Panc1 (cell line): ENCODE measurements at regions not wholly inside any gene's neighbourhood (a gene's known extent, or its start where the extent isn't known, plus 50 kb on each side); places are given as distances from the start of the nearest gene placed in this dataset.

Experiments
- ATAC-seq: fragments of 200-7000 bp; cut with Tn5 transposase; 2 replicates; pipeline ENCODE4 v1.9.1; 2020; ENCODE audit warnings: mild to moderate bottlenecking, moderate library complexity
- BruUV-seq: library from RNA; stranded (reverse); fragments of 400-500 nt; replicated peaks from 2 replicates; lab custom pipeline; 2021; lab: Mats Ljungman, UMichigan
- CTCF ChIA-PET: fragments of 300-600 bp; sonication (Branson Sonifier 250); formaldehyde crosslinking; loops from one replicate; lab custom pipeline; 2022; ENCODE audit warnings: antibody characterized with exemption; lab: Charles Lee
- POLR2A ChIA-PET: fragments of 300-600 bp; sonication (Branson Sonifier 250); formaldehyde crosslinking; loops from one replicate; lab custom pipeline; 2022; ENCODE audit warnings: antibody characterized with exemption; lab: Charles Lee
- DNase-seq: peaks from one replicate; pipeline ENCODE4 v3.0.0-alpha.2; 2010; ENCODE audit warnings: low read depth, low spot score
- H3K27ac ChIP-seq: 2 replicates; pipeline ENCODE4 v1.5.1; 2011; ENCODE audit warnings: mild to moderate bottlenecking, low read length, inconsistent platforms
- H3K27me3 ChIP-seq: fragments of 200-500 bp; sonication (Bioruptor generic); 2 replicates; pipeline ENCODE4 v1.6.0; 2014; ENCODE audit warnings: low read length, inconsistent platforms; ENCODE audit not compliant: control insufficient read depth, insufficient read depth
- H3K36me3 ChIP-seq: fragments of 200-500 bp; sonication (Bioruptor generic); 2 replicates; pipeline ENCODE4 v1.5.1; 2014; ENCODE audit warnings: inconsistent platforms, mild to moderate bottlenecking, low read length, moderate library complexity; ENCODE audit not compliant: control insufficient read depth, insufficient read depth
- H3K4me1 ChIP-seq: 2 replicates; pipeline ENCODE4 v1.5.1; 2011; ENCODE audit warnings: inconsistent platforms, mild to moderate bottlenecking, low read length, moderate library complexity; ENCODE audit not compliant: control insufficient read depth, insufficient read depth
- H3K4me3 ChIP-seq, 2 experiments: 2 replicates each; pipeline ENCODE4 v1.5.1; 2011 to 2012; ENCODE audit warnings: low read depth in 2 of 2, low read length in 2 of 2, mild to moderate bottlenecking in 2 of 2, inconsistent platforms in 1 of 2, moderate library complexity in 1 of 2
- H3K9me3 ChIP-seq: fragments of 200-500 bp; sonication (Bioruptor generic); 2 replicates; pipeline ENCODE4 v1.5.1; 2014; ENCODE audit warnings: low read depth, mild to moderate bottlenecking, inconsistent platforms, low read length, moderate library complexity; ENCODE audit not compliant: control insufficient read depth, insufficient read depth
- POLR2AphosphoS5 ChIP-seq: IDR thresholded peaks from 2 replicates; pipeline ENCODE4 v1.6.1; 2012; ENCODE audit warnings: mild to moderate bottlenecking, low read depth, low read length, moderate library complexity
- SIN3A ChIP-seq: IDR thresholded peaks from 2 replicates; pipeline ENCODE4 v1.6.1; 2012; ENCODE audit warnings: low read depth, mild to moderate bottlenecking, low read length, moderate library complexity, borderline replicate concordance; ENCODE audit not compliant: insufficient read depth
- TCF7L2 ChIP-seq: IDR thresholded peaks from 2 replicates; pipeline ENCODE4 v1.6.1; 2011; ENCODE audit warnings: mild to moderate bottlenecking, low read depth, low read length, inconsistent platforms
- in situ Hi-C: cut with HindIII; loops from 2 replicates; pipeline ENCODE4 v1.10.0; 2016; ENCODE audit warnings: low sequenced_read_pairs, low pct_unique_long_range_greater_than_20kb
- intact Hi-C: fragments of 100-400 bp; cut with micrococcal nuclease; formaldehyde crosslinking; loops from one replicate; pipeline ENCODE4 v1.10.0; 2022; ENCODE audit not compliant: unreplicated experiment
- TF ChIP-seq, protein P1 (sequence below): fragments of 450-650 bp; IDR thresholded peaks from 2 replicates; pipeline ENCODE4 v1.5.1; 2017; ENCODE audit warnings: mild to moderate bottlenecking
- TF ChIP-seq, protein P2 (sequence below), 2 experiments: IDR thresholded peaks; 2 replicates each; pipeline ENCODE4 v1.6.1; 2011 to 2012; ENCODE audit warnings: low read depth in 2 of 2, control low read depth in 1 of 2, low read length in 1 of 2, mild to moderate bottlenecking in 1 of 2, moderate library complexity in 1 of 2; ENCODE audit not compliant: insufficient read depth in 1 of 2

DNA sequence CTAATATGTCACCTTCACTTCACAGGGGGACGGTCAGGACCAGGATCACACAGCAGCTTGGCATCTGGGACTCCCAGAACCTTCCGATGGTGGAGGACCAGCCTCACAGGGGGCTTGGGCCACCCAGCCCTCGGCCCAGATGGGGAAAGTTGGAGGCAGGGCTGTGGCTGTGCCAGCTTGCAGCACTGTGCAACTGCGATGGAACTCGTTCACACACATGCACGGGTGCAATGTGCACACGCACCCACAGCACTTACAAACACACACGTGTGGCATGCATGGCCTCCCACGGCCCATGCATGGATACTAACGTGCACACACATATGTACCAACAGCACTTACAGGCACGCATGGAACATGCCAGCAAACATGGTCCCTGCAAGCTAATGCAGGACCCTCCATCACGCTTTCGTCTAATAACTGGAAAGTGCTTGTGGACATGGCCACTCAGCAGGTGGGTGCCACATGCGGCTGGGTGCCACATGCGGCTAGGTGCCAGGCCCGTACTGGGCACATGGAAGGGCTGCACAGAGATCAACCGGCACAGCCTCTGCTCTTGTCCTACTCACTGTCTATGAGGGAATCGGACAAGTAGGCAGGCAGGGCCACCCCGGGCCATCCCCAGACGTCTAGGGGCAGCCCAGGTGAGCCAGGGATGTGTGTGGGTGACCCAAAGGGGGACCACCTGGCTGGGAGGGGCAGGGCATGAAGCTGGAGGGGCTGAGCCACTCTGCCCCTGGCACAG lies 63.2 kb downstream of the ADRA2C start:
- Histone ChIP-seq H3K27ac (no peak overlapping the region), H3K4me1 (peaks cover 5% of the 10 kb centered on the region), H3K4me3 (no peak overlapping the region), H3K36me3 (no peaks in the 10 kb centered on the region), H3K9me3 (no peaks in the 10 kb centered on the region), H3K27me3 (no peaks in the 10 kb centered on the region)
- in situ Hi-C loops (no loop called here), intact Hi-C loops (no loop called here)
- ChIA-PET POLR2A (no interaction called here), CTCF (no interaction called here)
- DNase-seq, result no peak
- BruUV-seq, result no TSS peak
- ATAC-seq, result no peak
- TF ChIP-seq TCF7L2 (no peak), POLR2AphosphoS5 (no peak), SIN3A (no peak)
- TF ChIP-seq, protein P1, sequence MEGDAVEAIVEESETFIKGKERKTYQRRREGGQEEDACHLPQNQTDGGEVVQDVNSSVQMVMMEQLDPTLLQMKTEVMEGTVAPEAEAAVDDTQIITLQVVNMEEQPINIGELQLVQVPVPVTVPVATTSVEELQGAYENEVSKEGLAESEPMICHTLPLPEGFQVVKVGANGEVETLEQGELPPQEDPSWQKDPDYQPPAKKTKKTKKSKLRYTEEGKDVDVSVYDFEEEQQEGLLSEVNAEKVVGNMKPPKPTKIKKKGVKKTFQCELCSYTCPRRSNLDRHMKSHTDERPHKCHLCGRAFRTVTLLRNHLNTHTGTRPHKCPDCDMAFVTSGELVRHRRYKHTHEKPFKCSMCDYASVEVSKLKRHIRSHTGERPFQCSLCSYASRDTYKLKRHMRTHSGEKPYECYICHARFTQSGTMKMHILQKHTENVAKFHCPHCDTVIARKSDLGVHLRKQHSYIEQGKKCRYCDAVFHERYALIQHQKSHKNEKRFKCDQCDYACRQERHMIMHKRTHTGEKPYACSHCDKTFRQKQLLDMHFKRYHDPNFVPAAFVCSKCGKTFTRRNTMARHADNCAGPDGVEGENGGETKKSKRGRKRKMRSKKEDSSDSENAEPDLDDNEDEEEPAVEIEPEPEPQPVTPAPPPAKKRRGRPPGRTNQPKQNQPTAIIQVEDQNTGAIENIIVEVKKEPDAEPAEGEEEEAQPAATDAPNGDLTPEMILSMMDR, result no peak
- TF ChIP-seq, protein P2, sequence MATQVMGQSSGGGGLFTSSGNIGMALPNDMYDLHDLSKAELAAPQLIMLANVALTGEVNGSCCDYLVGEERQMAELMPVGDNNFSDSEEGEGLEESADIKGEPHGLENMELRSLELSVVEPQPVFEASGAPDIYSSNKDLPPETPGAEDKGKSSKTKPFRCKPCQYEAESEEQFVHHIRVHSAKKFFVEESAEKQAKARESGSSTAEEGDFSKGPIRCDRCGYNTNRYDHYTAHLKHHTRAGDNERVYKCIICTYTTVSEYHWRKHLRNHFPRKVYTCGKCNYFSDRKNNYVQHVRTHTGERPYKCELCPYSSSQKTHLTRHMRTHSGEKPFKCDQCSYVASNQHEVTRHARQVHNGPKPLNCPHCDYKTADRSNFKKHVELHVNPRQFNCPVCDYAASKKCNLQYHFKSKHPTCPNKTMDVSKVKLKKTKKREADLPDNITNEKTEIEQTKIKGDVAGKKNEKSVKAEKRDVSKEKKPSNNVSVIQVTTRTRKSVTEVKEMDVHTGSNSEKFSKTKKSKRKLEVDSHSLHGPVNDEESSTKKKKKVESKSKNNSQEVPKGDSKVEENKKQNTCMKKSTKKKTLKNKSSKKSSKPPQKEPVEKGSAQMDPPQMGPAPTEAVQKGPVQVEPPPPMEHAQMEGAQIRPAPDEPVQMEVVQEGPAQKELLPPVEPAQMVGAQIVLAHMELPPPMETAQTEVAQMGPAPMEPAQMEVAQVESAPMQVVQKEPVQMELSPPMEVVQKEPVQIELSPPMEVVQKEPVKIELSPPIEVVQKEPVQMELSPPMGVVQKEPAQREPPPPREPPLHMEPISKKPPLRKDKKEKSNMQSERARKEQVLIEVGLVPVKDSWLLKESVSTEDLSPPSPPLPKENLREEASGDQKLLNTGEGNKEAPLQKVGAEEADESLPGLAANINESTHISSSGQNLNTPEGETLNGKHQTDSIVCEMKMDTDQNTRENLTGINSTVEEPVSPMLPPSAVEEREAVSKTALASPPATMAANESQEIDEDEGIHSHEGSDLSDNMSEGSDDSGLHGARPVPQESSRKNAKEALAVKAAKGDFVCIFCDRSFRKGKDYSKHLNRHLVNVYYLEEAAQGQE (IDR thresholded peaks at IDR 0.05; ENCODE audit: insufficient read depth in 1 of 2, low read depth in 2 of 2, low read length in 1 of 2), result no peak

DNA sequence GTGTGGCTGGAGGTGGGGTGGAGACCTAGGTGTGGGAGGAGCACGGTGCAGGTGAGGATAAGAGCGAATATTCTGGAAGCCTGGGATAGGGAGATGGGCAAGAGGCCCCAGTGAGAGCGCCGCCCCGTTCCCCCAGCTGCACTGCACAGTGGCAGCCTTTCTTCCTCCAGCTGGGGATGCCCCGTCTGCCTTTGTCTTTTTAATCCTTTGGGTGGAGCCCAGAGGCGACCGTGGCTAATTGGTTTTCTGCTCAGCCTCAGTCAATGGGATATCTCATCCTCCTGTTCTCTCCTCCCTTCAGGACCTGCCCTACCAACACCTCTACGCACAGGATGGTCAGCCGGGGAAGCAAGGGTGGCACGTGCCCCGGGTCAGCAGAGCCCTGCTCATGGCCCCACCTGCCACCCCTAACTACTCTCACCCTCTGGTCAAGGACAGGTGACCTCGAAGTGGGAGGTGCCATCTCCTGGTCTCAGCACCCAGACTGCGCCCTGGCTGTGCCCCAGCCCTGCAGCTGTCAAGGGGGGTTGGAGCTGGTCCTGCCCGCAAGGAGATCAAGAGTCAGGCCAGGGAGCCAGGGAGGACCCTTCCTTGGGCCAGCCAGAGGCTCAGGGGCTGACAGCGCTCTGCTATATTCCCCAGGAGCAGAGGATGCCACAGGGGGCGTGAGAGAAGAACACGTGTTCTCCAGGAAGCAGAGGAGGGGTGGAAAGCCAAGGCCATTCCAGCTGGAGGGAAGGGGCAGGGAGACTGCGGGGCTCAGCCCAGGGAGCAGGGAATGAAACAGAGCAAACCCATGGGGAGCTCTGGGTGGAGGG lies 64.0 kb downstream of the ADRA2C start:
- intact Hi-C loops (no loop called here), in situ Hi-C loops (no loop called here)
- DNase-seq (no peak), ATAC-seq (no peak)
- H3K27me3 ChIP-seq, result no peaks in the 10 kb centered on the region
- H3K36me3 ChIP-seq, result no peaks in the 10 kb centered on the region
- TF ChIP-seq, protein P2 (IDR thresholded peaks at IDR 0.05; ENCODE audit: insufficient read depth in 1 of 2, low read depth in 2 of 2, low read length in 1 of 2), result no peak
- TF ChIP-seq, protein P1, result no peak
- no peak overlapping the region for H3K4me3 ChIP-seq
- POLR2A ChIA-PET, result no interaction called here
- H3K9me3 ChIP-seq, result no peaks in the 10 kb centered on the region
- no TSS peak for BruUV-seq
- CTCF ChIA-PET, result no interaction called here
- peaks cover 5% of the 10 kb centered on the region for H3K4me1 ChIP-seq
- H3K27ac ChIP-seq, result no peak overlapping the region
